Naive B cell (primary cell): ENCODE measurements at regions not wholly inside any gene's neighbourhood (a gene's known extent, or its start where the extent isn't known, plus 50 kb on each side); places are given as distances from the start of the nearest gene placed in this dataset.
"Not testable (repeated sequence)": the region's sequence is repeated elsewhere in the genome, so short reads cannot be mapped to it uniquely, and the experiment has no call there.

Source experiments
- ATAC-seq, 2 donors: fragments of 150-1000 bp; cut with Tn5 transposase; 2 replicates each; pipeline ENCODE4 v1.10.0; 2021; ENCODE audit warnings: low read depth in 2 of 2, mild to moderate bottlenecking in 2 of 2, moderate library complexity in 2 of 2
- DNase-seq: peaks from one replicate; pipeline ENCODE4 v3.0.0; 2022
- H3K27ac Mint-ChIP-seq, 6 donors: one replicate each; pipeline ENCODE4 v1.8.0; 2020 to 2022; ENCODE audit warnings: mild to moderate bottlenecking in 6 of 6, mixed read lengths in 6 of 6, moderate library complexity in 5 of 6, inconsistent platforms in 2 of 6
- H3K27me3 Mint-ChIP-seq, 3 donors: one replicate each; pipeline ENCODE4 v1.8.0; 2021 to 2022; ENCODE audit warnings: mixed read lengths in 3 of 3, mild to moderate bottlenecking in 1 of 3
- H3K36me3 Mint-ChIP-seq, 2 donors: one replicate each; pipeline ENCODE4 v1.8.0; 2020 to 2022; ENCODE audit warnings: mixed read lengths in 2 of 2, inconsistent platforms in 1 of 2, mild to moderate bottlenecking in 1 of 2
- H3K4me1 Mint-ChIP-seq, 3 donors: one replicate each; pipeline ENCODE4 v1.8.0; 2020 to 2022; ENCODE audit warnings: mixed read lengths in 3 of 3, inconsistent platforms in 1 of 3, mild to moderate bottlenecking in 1 of 3, moderate library complexity in 1 of 3
- H3K4me3 Mint-ChIP-seq, 8 donors: one replicate each; pipeline ENCODE4 v1.8.0; 2020 to 2022; ENCODE audit warnings: mild to moderate bottlenecking in 8 of 8, mixed read lengths in 8 of 8, moderate library complexity in 8 of 8, inconsistent platforms in 2 of 8
- H3K9me3 Mint-ChIP-seq, 7 donors: one replicate each; pipeline ENCODE4 v1.8.0; 2020 to 2022; ENCODE audit warnings: mixed read lengths in 7 of 7, mild to moderate bottlenecking in 5 of 7, inconsistent platforms in 2 of 7, moderate library complexity in 1 of 7

DNA sequence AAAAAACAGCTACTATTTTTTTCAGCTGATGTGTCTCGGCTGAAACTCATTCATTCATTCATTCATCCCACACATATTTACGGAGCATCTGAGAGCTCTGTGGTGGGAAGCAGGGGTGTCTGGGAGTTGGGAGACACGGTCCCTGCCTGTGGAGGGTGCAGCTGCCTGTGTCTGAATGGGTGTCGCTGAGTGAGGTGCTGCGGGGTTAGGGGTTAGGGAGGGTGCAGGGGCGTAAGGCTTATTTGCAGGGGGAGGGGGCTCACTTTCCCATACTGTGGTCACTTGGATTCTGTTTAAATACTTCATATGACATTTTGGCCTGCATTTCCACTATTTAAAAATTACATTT, 89.4 kb upstream of the ASB18 start:
- peaks cover 0 to 4% (median 0%) of the 10 kb centered on the region in 3 donors for H3K4me1 Mint-ChIP-seq
- no peak overlapping the region for H3K27ac Mint-ChIP-seq
- H3K36me3 Mint-ChIP-seq = no peaks in the 10 kb centered on the region
- H3K9me3 Mint-ChIP-seq = no peaks in the 10 kb centered on the region
- H3K4me3 Mint-ChIP-seq = no peak overlapping the region
- DNase-seq (no peak), ATAC-seq (no peak)
- peaks cover 8 to 25% (median 17%) of the 10 kb centered on the region in 3 donors for H3K27me3 Mint-ChIP-seq

DNA sequence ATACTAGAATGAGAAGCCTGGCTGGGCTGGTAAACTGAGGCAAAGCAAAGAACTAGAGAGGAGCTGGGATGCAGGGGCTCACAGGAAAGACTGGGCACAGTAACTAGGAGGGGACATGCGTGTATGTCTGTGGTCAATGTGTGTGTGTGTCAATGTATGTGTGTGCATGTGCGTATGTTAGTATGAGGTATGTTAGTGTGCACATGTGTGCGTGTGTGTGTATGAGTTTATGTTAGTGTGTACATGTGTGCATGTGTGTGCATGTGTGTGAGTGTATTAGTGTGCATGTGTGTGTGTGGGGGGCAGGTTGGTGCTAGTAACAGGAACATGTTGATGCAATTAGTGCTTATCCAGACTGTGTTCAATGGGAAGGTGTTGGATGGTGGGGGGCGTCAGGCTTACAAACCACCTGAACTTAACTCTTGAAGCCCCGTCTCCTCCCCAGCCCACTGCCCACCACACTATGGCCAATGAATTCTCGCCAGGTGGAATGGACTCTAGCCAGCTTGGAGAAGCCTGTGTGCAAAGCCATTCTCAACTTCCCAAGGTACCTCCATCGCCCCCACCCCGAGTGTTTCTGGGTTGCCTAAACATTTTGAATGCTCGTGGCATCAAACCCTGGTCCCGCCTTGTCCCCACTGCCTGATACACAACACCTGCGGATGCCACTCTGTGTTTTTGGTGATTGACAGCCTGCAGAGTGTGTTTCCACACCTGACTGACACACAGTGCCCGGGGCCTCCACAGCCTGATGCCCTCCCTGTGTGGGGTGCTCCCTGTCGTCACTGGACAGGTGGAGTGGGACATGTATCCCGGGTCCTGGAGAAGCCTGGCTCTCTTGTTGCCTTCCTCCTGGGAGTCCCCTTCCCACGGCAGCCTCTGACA, 90.1 kb upstream of the ASB18 start:
- H3K4me1 Mint-ChIP-seq = peaks cover 0 to 4% (median 0%) of the 10 kb centered on the region in 3 donors
- H3K36me3 Mint-ChIP-seq = no peaks in the 10 kb centered on the region
- no peak overlapping the region for H3K4me3 Mint-ChIP-seq
- H3K27ac Mint-ChIP-seq = no peak overlapping the region
- ATAC-seq = no peak
- no peaks in the 10 kb centered on the region for H3K9me3 Mint-ChIP-seq
- no peak for DNase-seq
- H3K27me3 Mint-ChIP-seq = peaks cover 4 to 19% (median 17%) of the 10 kb centered on the region in 3 donors

DNA sequence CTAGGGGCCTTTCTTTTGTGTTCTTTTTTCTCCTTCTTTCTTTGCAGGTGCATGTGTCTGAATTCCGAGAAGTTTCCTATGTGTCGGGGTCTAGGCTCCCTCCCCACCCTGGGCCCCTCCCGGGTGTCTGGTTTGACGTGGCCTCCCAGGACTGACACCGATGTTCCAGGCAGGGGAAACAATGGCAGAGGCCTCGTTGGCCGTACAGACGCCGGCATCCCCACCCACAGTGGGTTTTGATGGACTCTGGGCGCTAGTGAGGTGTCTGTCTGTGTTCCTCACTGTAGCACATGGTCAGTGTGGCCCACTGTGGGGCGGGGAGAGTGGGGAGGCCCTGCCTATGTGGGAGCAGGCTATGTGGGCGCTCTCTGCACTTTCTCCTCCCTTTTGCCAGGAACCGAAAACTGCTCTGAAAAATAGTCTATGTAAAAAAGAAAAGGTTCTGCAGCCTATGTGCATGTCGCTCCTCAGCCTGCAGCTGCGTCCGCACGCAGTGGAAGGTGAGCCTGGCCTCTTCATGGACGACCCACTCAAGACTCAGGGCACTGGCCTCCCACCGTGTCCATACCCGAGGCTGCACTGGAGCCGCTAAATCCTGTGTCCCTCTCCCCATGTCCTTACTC, 90.9 kb upstream of the ASB18 start:
- no peak for DNase-seq
- no peak overlapping the region for H3K4me3 Mint-ChIP-seq
- peaks cover 0 to 4% (median 0%) of the 10 kb centered on the region in 3 donors for H3K4me1 Mint-ChIP-seq
- peak overlapping the region in 1 of 6 donors; percentile 54 for H3K27ac Mint-ChIP-seq
- no peaks in the 10 kb centered on the region for H3K36me3 Mint-ChIP-seq
- ATAC-seq = no peak
- H3K9me3 Mint-ChIP-seq = no peaks in the 10 kb centered on the region
- H3K27me3 Mint-ChIP-seq = peaks cover 3 to 19% (median 17%) of the 10 kb centered on the region in 3 donors

DNA sequence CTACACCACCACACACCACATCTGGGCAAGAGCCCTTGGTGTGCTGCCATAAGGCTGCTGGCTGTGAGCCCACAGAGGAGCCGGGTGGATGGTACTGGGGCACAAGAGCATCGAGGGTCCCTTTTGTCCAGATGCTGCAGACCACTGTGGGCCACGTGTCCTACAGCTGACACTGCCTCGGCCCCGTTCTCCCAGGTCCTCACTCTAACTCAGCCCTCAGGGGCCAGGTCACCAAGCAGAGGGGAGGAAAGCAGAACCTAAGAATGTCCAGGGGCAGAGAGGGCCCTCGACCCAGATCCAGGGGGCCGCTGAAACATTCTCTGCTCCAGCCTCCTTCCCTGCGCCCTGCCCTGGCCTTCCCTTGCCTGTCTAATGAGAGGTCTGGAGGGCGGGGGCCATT, 91.7 kb upstream of the ASB18 start:
- ATAC-seq = no peak
- no peaks in the 10 kb centered on the region for H3K9me3 Mint-ChIP-seq
- H3K4me3 Mint-ChIP-seq = no peak overlapping the region
- H3K27me3 Mint-ChIP-seq = peaks cover 3 to 17% (median 14%) of the 10 kb centered on the region in 3 donors
- no peaks in the 10 kb centered on the region for H3K36me3 Mint-ChIP-seq
- DNase-seq = no peak
- peaks cover 0 to 4% (median 0%) of the 10 kb centered on the region in 3 donors for H3K4me1 Mint-ChIP-seq
- no peak overlapping the region for H3K27ac Mint-ChIP-seq

DNA sequence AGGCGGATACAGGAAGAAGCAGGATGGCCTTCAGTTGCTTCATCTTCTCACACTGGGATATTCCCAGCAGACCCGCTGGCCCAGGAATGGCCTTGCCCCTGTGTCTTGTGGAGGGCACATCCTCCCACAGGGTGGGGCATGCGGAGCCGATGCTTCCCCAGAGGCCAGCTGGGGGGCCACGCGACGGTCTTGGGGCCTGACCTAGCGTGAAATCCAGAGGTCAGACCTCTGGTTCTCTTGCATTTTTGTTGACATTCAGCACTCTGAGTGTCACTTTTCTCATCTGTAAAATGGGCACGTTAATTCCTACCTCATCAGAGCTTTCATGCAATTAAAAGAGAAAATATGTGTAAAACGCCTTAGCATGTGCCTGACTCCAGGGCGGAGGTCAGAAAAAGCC, 92.1 kb upstream of the ASB18 start:
- not testable (repeated sequence) for H3K27ac Mint-ChIP-seq, DNase-seq, H3K36me3 Mint-ChIP-seq, H3K9me3 Mint-ChIP-seq, H3K4me1 Mint-ChIP-seq, ATAC-seq, H3K4me3 Mint-ChIP-seq
- peaks cover 3 to 13% (median 10%) of the 10 kb centered on the region in 3 donors for H3K27me3 Mint-ChIP-seq

DNA sequence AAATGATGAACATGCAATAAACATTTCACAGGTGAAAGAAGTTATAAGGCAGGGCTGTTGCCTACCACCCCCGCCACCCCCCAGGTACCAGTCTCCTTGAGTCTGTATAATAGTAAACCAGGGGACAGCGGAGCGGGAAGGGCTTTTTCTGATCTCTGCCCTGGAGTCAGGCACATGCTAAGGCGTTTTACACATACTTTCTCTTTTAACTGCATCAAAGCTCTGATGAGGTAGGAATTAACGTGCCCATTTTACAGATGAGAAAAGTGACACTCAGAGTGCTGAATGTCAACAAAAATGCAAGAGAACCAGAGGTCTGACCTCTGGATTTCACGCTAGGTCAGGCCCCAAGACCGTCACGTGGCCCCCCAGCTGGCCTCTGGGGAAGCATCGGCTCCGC, 94.3 kb upstream of the ASB18 start:
- H3K4me3 Mint-ChIP-seq, H3K27me3 Mint-ChIP-seq, DNase-seq, H3K36me3 Mint-ChIP-seq, H3K9me3 Mint-ChIP-seq, H3K4me1 Mint-ChIP-seq, ATAC-seq, H3K27ac Mint-ChIP-seq: not testable (repeated sequence)

DNA sequence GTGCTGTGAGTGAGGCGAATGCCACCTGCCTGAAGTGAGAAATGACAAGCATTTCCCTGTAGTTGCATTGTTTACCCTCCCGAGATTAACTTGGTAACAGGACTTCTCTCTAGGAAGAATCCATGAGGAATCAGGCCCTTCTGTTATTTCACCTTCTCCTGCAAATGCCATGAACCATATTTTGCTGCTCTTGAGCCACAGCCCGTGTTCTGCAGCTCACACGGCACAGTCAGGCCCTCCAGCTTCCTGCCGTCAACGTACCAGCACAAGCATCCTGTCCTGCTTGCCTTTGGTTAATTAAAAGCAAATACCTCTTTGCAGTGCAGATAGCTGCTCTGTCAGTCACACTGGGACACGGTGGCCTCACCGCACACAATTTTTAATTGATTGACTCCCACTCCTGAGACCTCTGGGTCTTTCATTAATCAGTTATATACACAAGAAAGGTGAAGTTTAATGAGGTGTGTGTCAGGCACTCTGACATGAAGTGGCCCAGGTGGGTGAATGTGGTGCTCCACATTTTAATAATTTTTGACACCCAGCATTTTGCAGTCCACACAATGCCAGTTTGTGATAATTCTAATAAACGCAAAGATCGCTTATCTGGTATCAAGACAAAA, 95.3 kb upstream of the ASB18 start:
- Mint-ChIP-seq H3K9me3 (no peaks in the 10 kb centered on the region), H3K27ac (no peak overlapping the region), H3K36me3 (no peaks in the 10 kb centered on the region), H3K4me1 (no peaks in the 10 kb centered on the region), H3K27me3 (peaks cover 1 to 9% (median 6%) of the 10 kb centered on the region in 3 donors), H3K4me3 (no peak overlapping the region)
- DNase-seq (no peak), ATAC-seq (no peak)

DNA sequence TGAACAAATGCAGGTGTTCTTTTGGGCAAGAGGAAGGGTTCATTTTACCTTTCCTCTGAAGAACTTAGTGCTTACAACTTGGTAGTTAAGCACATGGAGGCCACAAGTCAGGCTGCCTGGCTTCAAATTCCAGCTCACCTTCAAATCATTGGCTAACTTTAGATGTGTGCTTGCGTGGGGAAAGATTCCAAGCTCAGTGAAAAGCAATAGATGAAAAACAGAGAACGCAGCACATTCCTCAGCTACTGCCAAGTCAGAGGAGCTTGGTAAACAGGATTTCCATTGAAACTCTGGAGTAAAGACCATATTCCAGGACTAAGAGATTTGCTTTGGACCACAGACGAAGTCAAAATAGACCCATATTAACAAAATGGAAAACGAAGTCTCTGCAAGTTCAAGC, 96.3 kb upstream of the ASB18 start:
- peaks cover 11 to 12% (median 12%) of the 10 kb centered on the region in 3 donors for H3K27me3 Mint-ChIP-seq
- H3K4me1 Mint-ChIP-seq = peaks cover 0 to 3% (median 0%) of the 10 kb centered on the region in 3 donors
- DNase-seq (no peak), ATAC-seq (no peak)
- H3K36me3 Mint-ChIP-seq = no peaks in the 10 kb centered on the region
- H3K4me3 Mint-ChIP-seq = no peak overlapping the region
- no peak overlapping the region for H3K27ac Mint-ChIP-seq
- no peaks in the 10 kb centered on the region for H3K9me3 Mint-ChIP-seq

DNA sequence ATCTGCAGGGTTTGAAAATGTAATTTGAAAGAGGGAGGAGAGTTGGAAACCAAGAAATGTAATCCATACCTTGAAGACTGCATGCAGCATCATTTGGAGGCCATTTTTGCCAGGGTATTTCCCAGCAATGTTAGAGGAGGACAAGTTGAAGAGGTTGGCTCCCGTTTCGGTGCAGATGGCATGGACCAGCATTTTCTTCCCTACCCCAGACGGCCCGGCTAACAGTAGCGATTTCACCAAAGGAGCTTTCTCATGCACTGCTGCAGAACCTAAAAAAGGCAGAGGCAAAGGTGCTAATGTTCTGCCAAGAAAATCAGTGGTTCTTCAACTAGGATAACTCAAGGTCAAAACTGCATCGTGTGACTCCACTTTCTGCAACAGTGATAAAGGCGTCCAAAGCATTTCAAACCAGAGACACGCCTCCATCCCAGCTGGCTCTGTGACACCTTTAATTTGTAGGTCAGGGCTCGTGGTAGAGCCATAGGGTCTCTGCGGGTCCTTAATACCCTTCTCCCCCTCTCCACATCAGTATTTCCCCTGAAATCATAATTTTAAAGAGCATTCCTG, 99.6 kb upstream of the ASB18 start:
- DNase-seq (no peak), ATAC-seq (no peak)
- Mint-ChIP-seq H3K36me3 (no peaks in the 10 kb centered on the region), H3K27ac (no peak overlapping the region), H3K27me3 (peaks cover 17 to 35% (median 29%) of the 10 kb centered on the region in 3 donors), H3K9me3 (no peaks in the 10 kb centered on the region), H3K4me3 (peak overlapping the region in 1 of 8 donors; percentile 22), H3K4me1 (peaks cover 0 to 14% (median 8%) of the 10 kb centered on the region in 3 donors)

DNA sequence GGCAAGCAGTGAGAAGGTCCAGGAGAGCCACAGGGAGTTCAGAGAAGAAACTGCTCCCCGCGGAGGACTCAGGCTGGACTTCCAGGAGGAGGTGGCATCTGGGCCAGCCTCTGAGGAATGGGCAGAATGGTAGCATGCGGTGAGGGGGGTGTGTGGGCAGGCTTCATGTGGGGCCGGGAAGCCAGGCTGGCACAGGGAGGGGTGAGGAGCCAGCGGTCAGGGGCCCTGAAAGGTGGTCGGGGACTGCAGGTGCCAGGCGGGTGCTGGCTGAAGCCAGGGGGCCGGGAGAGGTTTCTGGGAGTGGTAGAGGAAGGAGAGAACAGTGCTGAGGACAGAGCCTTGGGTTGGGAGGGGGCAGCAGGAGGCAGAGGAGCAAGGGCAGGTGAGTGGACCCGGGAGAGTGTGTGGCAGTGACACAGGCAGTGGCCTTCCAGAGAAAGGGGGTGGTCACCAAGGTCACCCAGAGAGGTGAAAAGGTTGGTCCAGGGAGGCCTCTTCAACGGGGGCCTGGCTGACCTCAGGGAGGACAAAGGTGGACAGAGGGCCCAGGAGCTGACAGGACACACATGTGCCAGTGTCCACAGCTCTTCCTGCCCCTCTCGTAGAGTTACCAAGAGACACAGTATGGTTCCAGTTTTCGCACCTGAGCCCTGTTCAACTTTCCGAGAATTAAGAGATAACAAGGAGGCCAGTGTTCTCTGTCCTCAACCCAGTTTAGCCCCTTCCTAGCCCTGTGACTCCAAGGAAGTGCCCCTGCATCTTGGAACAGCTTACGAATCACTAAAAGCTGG, 101.2 kb upstream of the ASB18 start:
- no peaks in the 10 kb centered on the region for H3K9me3 Mint-ChIP-seq
- peaks cover 24 to 52% (median 45%) of the 10 kb centered on the region in 3 donors for H3K27me3 Mint-ChIP-seq
- no peaks in the 10 kb centered on the region for H3K36me3 Mint-ChIP-seq
- no peak overlapping the region for H3K4me3 Mint-ChIP-seq
- no peak overlapping the region for H3K27ac Mint-ChIP-seq
- DNase-seq = no peak
- ATAC-seq = no peak
- peaks cover 0 to 14% (median 8%) of the 10 kb centered on the region in 3 donors for H3K4me1 Mint-ChIP-seq

DNA sequence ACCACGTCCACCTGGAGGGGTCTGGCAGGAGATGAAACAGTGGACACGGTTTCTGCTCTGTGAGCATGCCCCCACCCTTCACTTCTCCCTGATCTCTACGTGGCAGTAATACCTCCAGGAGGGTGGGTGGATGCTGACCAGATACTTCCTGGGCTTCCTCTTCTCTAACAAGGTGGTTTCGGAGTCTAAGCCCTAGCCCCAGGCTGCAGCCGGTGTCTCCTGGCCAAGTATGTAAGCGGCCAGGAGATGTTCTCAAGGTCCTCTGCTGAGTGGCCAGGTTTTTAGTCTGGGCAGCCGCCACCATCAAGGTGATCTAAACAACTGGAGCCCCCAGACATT, 101.8 kb upstream of the ASB18 start:
- H3K4me3 Mint-ChIP-seq = no peak overlapping the region
- no peak for ATAC-seq
- peaks cover 0 to 14% (median 8%) of the 10 kb centered on the region in 3 donors for H3K4me1 Mint-ChIP-seq
- H3K27ac Mint-ChIP-seq = no peak overlapping the region
- DNase-seq = no peak
- no peaks in the 10 kb centered on the region for H3K36me3 Mint-ChIP-seq
- no peaks in the 10 kb centered on the region for H3K9me3 Mint-ChIP-seq
- H3K27me3 Mint-ChIP-seq = peaks cover 27 to 57% (median 45%) of the 10 kb centered on the region in 3 donors

DNA sequence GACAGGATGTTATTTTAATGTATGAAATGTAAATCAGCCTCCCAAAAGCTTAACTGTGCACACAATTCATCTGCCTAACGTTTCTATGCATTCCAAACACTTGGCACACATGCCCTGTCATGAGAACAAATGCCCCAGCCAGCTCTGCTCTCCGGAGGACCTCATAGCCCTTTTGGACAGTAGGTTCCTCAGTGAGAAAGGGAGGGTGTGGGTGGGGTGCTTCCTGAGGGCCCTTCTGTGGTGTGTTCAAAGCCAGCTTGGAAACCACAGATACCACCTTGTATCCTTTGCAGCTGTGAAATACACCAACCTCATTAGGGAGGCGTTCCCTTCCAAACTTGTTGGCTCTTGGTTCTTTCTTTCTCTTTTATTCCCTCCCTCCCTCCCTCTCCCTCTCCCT, 102.2 kb upstream of the ASB18 start:
- peak; percentile 32 to 58 for ATAC-seq
- H3K4me3 Mint-ChIP-seq = no peak overlapping the region
- no peaks in the 10 kb centered on the region for H3K9me3 Mint-ChIP-seq
- no peak for DNase-seq
- peaks cover 0 to 14% (median 8%) of the 10 kb centered on the region in 3 donors for H3K4me1 Mint-ChIP-seq
- H3K27ac Mint-ChIP-seq = no peak overlapping the region
- H3K36me3 Mint-ChIP-seq = no peaks in the 10 kb centered on the region
- H3K27me3 Mint-ChIP-seq = peaks cover 31 to 57% (median 45%) of the 10 kb centered on the region in 3 donors
